Aorta (tissue), 5 donors: ENCODE measurements at regions not wholly inside any gene's neighbourhood (a gene's known extent, or its start where the extent isn't known, plus 50 kb on each side); places are given as distances from the start of the nearest gene placed in this dataset.

Experiments used
- ATAC-seq: fragments of 200-7000 bp; cut with Tn5 transposase; one replicate; pipeline ENCODE4 v1.9.1; 2022; ENCODE audit warnings: moderate library complexity; ENCODE audit not compliant: low FRiP score
- DNase-seq, 2 donors: peaks; one replicate each; pipeline ENCODE4 v3.0.0-alpha.2; 2020
- H3K27ac ChIP-seq, 2 donors: one replicate each; pipeline ENCODE4 v1.5.1; 2013; ENCODE audit warnings: low read length in 2 of 2, mild to moderate bottlenecking in 2 of 2, moderate library complexity in 2 of 2, control low read depth in 1 of 2, inconsistent platforms in 1 of 2, low read depth in 1 of 2
- H3K27me3 ChIP-seq, 2 donors: one replicate each; pipeline ENCODE4 v1.6.1; 2013; ENCODE audit warnings: control low read depth in 1 of 2, low read length in 1 of 2, mild to moderate bottlenecking in 1 of 2, moderate library complexity in 1 of 2; ENCODE audit not compliant: insufficient read depth in 2 of 2, control insufficient read depth in 1 of 2
- H3K36me3 ChIP-seq, 2 donors: one replicate each; pipeline ENCODE4 v1.6.1; 2013; ENCODE audit warnings: control low read depth in 1 of 2, low read length in 1 of 2, mild to moderate bottlenecking in 1 of 2; ENCODE audit not compliant: insufficient read depth in 2 of 2, control insufficient read depth in 1 of 2
- H3K4me1 ChIP-seq, 2 donors: one replicate each; pipeline ENCODE4 v1.6.1; 2013; ENCODE audit warnings: low read length in 2 of 2, control low read depth in 1 of 2, mild to moderate bottlenecking in 1 of 2, moderate library complexity in 1 of 2; ENCODE audit not compliant: insufficient read depth in 2 of 2, control insufficient read depth in 1 of 2
- H3K4me3 ChIP-seq, 2 donors: one replicate each; pipeline ENCODE4 v1.5.1; 2013; ENCODE audit warnings: low read length in 2 of 2, control low read depth in 1 of 2, mild to moderate bottlenecking in 1 of 2
- H3K9me3 ChIP-seq: one replicate; pipeline ENCODE4 v1.6.1; 2013; ENCODE audit warnings: mild to moderate bottlenecking, low read length; ENCODE audit not compliant: control insufficient read depth
- WGBS, 2 donors: extraction: QIAGEN DNeasy Blood & Tissue Kit; methylation state at CpG; one replicate each; pipeline ENCODE4 v1.1.7; 2013; 5-methylcytosine and 5-hydroxymethylcytosine counted together
- intact Hi-C, 2 donors: fragments of 100-400 bp; cut with DNase I; formaldehyde crosslinking; loops; one replicate each; pipeline versions ENCODE4 v1.14.2 to v1.15.0; 2022
- donor health status: healthy with polysubstance abuse.
- donor health status: Bipolar disorder and iron deficiency.
- donor health status: DM: no; HTN: no; CAD: no.
- donor health status: DM: no; HTN: no; CAD: no.
- donor health status: DM: yes; HTN: yes; CAD: no.

DNA sequence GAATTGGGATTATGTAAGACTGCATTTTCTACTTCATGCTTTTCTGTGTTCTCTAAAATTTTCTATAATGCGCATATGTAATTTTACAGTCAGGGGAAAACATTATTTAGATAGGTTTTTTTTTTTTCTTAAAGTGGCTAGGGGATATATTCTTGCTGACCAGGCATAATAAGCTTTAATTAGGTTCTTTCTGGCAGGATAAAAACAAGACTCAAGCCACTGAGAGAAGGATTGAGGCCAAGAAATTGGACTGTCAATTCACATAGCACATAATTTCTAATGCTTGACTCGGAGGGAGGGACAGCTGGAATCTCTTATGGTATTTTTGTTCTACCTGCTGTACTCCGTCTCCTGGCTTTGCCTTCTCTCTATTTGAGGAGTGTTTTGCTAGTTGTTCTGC lies 119.8 kb upstream of the NPVF start:
- H3K36me3 ChIP-seq = no peaks in the 10 kb centered on the region
- ATAC-seq (no peak), DNase-seq (no peak)
- intact Hi-C loops = no loop called here
- 69 to 79% methylated on average over 3 of the region's 3 CpGs for WGBS, 2 donors
- H3K4me1 ChIP-seq = no peaks in the 10 kb centered on the region
- no peak overlapping the region for H3K27ac ChIP-seq
- no peaks in the 10 kb centered on the region for H3K9me3 ChIP-seq
- H3K4me3 ChIP-seq = no peak overlapping the region
- H3K27me3 ChIP-seq = peaks cover 0 to 2% of the 10 kb centered on the region in 2 donors

DNA sequence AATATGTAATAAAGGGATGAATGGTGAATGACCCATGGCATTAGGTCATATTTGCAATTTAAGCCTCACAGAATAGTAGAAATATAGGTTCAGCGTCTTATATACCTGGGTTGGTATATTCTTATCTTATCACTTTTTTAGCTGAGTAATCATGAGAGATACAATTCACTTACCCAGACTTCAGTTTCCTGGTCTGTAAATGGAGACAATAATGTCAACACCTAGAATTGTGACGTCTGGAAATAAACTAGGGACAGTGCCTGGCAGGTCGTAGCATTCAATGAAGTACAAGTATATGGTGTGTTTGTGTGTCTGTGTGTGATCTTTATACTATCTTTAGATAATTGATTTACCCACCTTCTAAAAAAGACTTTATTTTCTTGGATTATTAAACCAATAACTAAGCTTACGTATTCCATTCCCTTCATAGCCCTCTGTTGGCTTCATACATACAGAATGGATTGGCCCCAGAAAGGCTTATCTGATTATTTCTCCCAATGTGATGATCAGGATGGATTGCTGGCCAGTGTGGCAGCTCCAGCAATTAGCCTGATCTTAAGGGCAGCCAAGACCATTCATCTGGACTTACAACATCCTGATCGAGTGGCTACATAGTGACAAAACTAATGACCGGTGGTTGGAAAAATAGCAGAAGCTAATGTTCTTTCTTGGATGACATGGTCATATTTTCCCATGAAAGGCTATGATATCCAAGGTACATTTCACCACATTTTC lies 121.2 kb upstream of the NPVF start:
- Histone ChIP-seq H3K4me3 (no peak overlapping the region), H3K4me1 (no peaks in the 10 kb centered on the region), H3K9me3 (no peaks in the 10 kb centered on the region), H3K36me3 (no peaks in the 10 kb centered on the region), H3K27ac (no peak overlapping the region), H3K27me3 (no peaks in the 10 kb centered on the region)
- 88 to 92% methylated on average over 6 of the region's 6 CpGs for WGBS, 2 donors
- DNase-seq (no peak), ATAC-seq (no peak)
- intact Hi-C loops = no loop called here

- no peaks in the 10 kb centered on the region for H3K27me3 ChIP-seq
- 82 to 92% methylated on average over 6 of the region's 6 CpGs for WGBS, 2 donors
- intact Hi-C loops = no loop called here
- H3K9me3 ChIP-seq = no peaks in the 10 kb centered on the region
- H3K4me3 ChIP-seq = no peak overlapping the region
- H3K4me1 ChIP-seq = no peaks in the 10 kb centered on the region
- H3K27ac ChIP-seq = no peak overlapping the region
- H3K36me3 ChIP-seq = no peaks in the 10 kb centered on the region
- no peak for DNase-seq
- no peak for ATAC-seq
Observed at GRCh38 chr7:25350041-25350440, 121.8 kb upstream of the NPVF start.

DNA sequence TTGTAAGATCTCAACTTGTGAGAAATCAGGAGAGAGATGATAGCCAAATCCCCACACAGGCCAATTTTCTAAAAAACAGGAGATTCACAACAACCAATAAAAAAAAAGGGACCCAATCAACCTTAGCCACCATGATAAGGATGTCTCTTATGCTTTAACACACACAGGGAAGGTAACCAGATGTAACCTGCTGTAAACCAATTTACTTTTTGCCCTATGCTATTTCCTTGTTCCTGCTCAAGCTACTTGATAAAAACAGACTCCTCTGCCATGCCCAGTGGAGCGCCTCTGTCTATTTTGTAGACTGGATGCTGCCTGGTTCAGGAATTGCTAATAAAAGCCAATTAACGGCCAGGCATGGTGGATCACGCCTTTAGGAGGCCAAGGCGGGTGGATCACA lies 123.5 kb upstream of the NPVF start:
- intact Hi-C loops = no loop called here
- H3K9me3 ChIP-seq = no peaks in the 10 kb centered on the region
- no peak for DNase-seq
- no peak for ATAC-seq
- no peak overlapping the region for H3K4me3 ChIP-seq
- H3K27ac ChIP-seq = no peak overlapping the region
- no peaks in the 10 kb centered on the region for H3K27me3 ChIP-seq
- no peaks in the 10 kb centered on the region for H3K4me1 ChIP-seq
- WGBS, 2 donors = 95 to 97% methylated on average over 4 of the region's 4 CpGs
- no peaks in the 10 kb centered on the region for H3K36me3 ChIP-seq

DNA sequence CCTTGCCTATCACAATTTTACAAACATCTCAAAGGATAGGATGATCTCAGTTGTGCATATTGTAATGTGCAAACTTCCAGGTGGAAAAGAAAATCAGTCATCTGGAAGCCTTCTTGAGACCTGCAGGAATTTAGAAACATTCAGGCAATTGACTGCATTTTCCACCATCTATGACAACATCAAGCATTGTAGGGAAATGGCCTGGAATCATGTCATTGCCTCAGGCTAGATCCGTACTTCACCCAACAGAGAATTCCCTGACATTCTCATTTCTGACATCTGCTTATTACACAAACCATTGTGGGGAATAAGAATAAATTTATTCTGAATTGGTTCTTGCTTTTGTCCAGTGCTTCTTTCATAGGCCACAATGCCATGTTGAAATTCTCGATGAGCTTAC lies 124.9 kb upstream of the NPVF start:
- ATAC-seq (no peak), DNase-seq (no peak)
- intact Hi-C loops = no loop called here
- Histone ChIP-seq H3K36me3 (no peaks in the 10 kb centered on the region), H3K27ac (no peak overlapping the region), H3K4me1 (no peaks in the 10 kb centered on the region), H3K27me3 (no peaks in the 10 kb centered on the region), H3K4me3 (no peak overlapping the region), H3K9me3 (no peaks in the 10 kb centered on the region)
- WGBS, 2 donors = 72 to 96% methylated on average over 2 of the region's 2 CpGs

- H3K4me3 ChIP-seq = no peak overlapping the region
- no peaks in the 10 kb centered on the region for H3K4me1 ChIP-seq
- intact Hi-C loops = no loop called here
- WGBS, 2 donors = 91% methylated on average over 4 of the region's 4 CpGs
- H3K27ac ChIP-seq = no peak overlapping the region
- DNase-seq (no peak), ATAC-seq (no peak)
- H3K9me3 ChIP-seq = no peaks in the 10 kb centered on the region
- H3K36me3 ChIP-seq = no peaks in the 10 kb centered on the region
- H3K27me3 ChIP-seq = no peaks in the 10 kb centered on the region
Observed at GRCh38 chr7:25353732-25354131, 125.4 kb upstream of the NPVF start.

- H3K27me3 ChIP-seq = no peaks in the 10 kb centered on the region
- ATAC-seq (no peak), DNase-seq (no peak)
- no peaks in the 10 kb centered on the region for H3K4me1 ChIP-seq
- intact Hi-C loops = no loop called here
- no peak overlapping the region for H3K27ac ChIP-seq
- H3K36me3 ChIP-seq = no peaks in the 10 kb centered on the region
- WGBS, 2 donors = 76 to 81% methylated on average over 4 of the region's 4 CpGs
- H3K4me3 ChIP-seq = no peak overlapping the region
- no peaks in the 10 kb centered on the region for H3K9me3 ChIP-seq
Observed at GRCh38 chr7:25356534-25357151, 128.4 kb upstream of the NPVF start.

DNA sequence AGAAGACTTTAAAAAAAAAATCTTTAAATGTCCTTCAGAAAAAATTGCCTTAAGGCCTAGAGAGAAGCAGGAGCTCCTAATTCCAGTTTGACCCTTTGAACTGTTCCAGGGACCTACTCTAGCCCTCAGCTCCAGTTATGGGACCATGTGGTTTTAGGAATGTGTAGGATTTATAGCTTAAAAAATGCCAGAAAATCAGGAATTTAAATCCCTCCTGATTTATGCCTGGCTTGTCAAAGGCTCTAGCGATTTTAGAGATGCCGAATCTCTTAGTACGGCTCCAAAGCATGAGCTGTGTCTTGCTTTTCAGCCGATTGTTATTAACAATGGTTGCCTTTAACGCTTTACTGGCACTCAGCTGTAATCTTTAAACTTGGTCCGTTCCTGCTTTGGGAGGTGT lies 130.6 kb upstream of the NPVF start:
- WGBS, 2 donors = 74 to 81% methylated on average over 6 of the region's 6 CpGs
- no peak overlapping the region for H3K4me3 ChIP-seq
- DNase-seq (no peak), ATAC-seq (no peak)
- H3K36me3 ChIP-seq = no peaks in the 10 kb centered on the region
- intact Hi-C loops = no loop called here
- no peaks in the 10 kb centered on the region for H3K4me1 ChIP-seq
- no peaks in the 10 kb centered on the region for H3K27me3 ChIP-seq
- H3K27ac ChIP-seq = no peak overlapping the region
- peaks cover 1% of the 10 kb centered on the region for H3K9me3 ChIP-seq

DNA sequence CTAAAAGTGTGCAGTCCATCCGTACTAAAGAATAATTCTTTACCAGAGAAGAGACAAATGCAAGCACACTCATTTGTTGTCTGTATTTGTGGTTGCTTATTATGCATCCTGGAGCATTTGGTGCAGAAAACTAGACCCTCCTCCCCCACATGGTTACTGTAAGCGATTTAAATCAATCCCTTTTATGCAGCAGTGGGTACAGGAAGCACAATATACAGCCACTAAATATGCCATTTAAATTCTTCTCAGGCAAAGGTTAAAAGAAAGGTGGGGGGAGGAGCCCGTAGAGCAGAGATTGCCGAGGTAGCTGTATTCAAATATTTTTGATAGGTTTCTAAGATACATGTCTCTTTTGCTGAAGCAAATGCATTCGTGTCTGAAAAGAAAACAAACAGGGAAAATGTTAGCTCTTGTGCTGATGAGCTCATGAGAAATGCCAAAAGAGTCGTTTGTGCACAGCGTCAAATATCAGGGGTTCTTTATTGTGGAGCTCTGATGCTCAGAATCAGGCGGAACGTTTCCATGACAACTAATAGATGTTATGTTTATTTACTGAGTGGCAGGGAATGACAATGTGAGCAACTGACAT lies 131.3 kb upstream of the NPVF start:
- H3K9me3 ChIP-seq = peaks cover 1% of the 10 kb centered on the region
- no peak for ATAC-seq
- intact Hi-C loops = no loop called here
- H3K4me3 ChIP-seq = no peak overlapping the region
- H3K27me3 ChIP-seq = no peaks in the 10 kb centered on the region
- DNase-seq = no peak
- H3K4me1 ChIP-seq = no peaks in the 10 kb centered on the region
- H3K27ac ChIP-seq = no peak overlapping the region
- H3K36me3 ChIP-seq = no peaks in the 10 kb centered on the region
- 31 to 33% methylated on average over 9 of the region's 9 CpGs for WGBS, 2 donors
